ENCODE measurements at regions not wholly inside any gene's neighbourhood (a gene's known extent, or its start where the extent isn't known, plus 50 kb on each side); places are given as distances from the start of the nearest gene placed in this dataset.

DNA sequence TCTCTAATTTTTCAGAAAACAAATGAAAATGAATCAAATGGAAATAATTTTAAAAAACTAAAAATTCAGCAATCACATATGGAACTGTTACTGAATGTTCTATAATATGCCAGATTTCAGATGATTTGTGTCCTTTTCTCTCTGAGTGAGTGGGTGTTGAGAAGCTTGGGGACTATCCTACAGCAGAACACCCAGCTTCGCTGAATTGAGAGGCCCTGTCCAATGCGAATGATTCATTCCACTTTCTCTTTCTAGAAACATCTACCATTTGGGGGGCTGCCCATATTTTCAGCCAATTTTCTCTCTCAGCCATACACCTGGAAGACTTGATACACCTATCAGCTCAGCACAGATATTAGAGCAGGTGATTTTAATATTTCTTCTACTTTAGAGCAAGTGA is 1666.7 kb downstream of the EFNB2 start:
- TF ChIP-seq POLR2AphosphoS5 (IDR thresholded peaks at IDR 0.05; ENCODE audit: low read depth, low read length) (no peak), TAF1 (IDR thresholded peaks at IDR 0.05; ENCODE audit: borderline replicate concordance, low read depth, low read length) (no peak), POLR2A (IDR thresholded peaks at IDR 0.05; ENCODE audit: low read depth, low read length) (no peak)

All from GM12892 (cell line).